ENCODE measurements at regions not wholly inside any gene's neighbourhood (a gene's known extent, or its start where the extent isn't known, plus 50 kb on each side); places are given as distances from the start of the nearest gene placed in this dataset.

DNA sequence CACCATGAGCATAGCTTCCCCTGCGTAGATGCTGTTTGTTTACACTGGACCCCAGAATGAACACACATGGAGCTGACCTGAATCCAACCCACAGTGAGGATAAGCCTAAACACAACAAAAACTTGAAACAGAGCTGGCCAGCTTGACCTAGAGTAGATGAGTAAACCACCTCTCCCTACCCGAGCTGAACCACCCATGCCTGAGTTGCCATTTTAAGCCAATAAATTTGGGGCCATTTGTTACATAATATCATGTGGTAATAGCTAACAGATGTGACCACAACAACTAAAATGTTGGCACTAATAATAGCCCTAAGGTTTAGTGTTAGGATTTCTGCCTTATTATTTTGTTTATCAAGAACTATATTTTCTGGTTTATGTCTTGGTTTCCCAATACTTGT lies 103.2 kb upstream of the GRIK2 start:
- no peak for TF ChIP-seq POLR2A (IDR thresholded peaks at IDR 0.05)
- TF ChIP-seq, protein P1, sequence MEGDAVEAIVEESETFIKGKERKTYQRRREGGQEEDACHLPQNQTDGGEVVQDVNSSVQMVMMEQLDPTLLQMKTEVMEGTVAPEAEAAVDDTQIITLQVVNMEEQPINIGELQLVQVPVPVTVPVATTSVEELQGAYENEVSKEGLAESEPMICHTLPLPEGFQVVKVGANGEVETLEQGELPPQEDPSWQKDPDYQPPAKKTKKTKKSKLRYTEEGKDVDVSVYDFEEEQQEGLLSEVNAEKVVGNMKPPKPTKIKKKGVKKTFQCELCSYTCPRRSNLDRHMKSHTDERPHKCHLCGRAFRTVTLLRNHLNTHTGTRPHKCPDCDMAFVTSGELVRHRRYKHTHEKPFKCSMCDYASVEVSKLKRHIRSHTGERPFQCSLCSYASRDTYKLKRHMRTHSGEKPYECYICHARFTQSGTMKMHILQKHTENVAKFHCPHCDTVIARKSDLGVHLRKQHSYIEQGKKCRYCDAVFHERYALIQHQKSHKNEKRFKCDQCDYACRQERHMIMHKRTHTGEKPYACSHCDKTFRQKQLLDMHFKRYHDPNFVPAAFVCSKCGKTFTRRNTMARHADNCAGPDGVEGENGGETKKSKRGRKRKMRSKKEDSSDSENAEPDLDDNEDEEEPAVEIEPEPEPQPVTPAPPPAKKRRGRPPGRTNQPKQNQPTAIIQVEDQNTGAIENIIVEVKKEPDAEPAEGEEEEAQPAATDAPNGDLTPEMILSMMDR (IDR thresholded peaks at IDR 0.05) = no peak

All from thyroid gland (tissue), 4 donors.